WTC11 (cell line): ENCODE measurements at regions not wholly inside any gene's neighbourhood (a gene's known extent, or its start where the extent isn't known, plus 50 kb on each side); places are given as distances from the start of the nearest gene placed in this dataset.

ENCODE experiments used
- ATAC-seq: fragments of 200-7000 bp; cut with Tn5 transposase; 2 replicates; pipeline ENCODE4 v1.10.0; 2021; ENCODE audit warnings: mild to moderate bottlenecking, moderate library complexity
- CTCF ChIA-PET: fragments of 300-600 bp; sonication (Branson Sonifier 250); formaldehyde crosslinking; loops from one replicate; lab custom pipeline; 2021; ENCODE audit warnings: antibody characterized with exemption; lab: Charles Lee
- POLR2A ChIA-PET: fragments of 350-600 bp; sonication (Branson Sonifier 250); formaldehyde crosslinking; loops from one replicate; lab custom pipeline; 2021; ENCODE audit warnings: antibody characterized with exemption; lab: Charles Lee
- DNase-seq: peaks from one replicate; pipeline ENCODE4 v3.0.0; 2021; ENCODE audit warnings: low spot score
- H3K27ac Mint-ChIP-seq: 2 replicates; pipeline ENCODE4 v1.8.0; 2021; ENCODE audit warnings: mixed read lengths
- H3K27me3 Mint-ChIP-seq: 2 replicates; pipeline ENCODE4 v1.8.0; 2021; ENCODE audit warnings: low read depth, mild to moderate bottlenecking, moderate library complexity, mixed read lengths
- H3K36me3 Mint-ChIP-seq: 2 replicates; pipeline ENCODE4 v1.8.0; 2021; ENCODE audit warnings: mixed read lengths
- H3K4me1 Mint-ChIP-seq: 2 replicates; pipeline ENCODE4 v1.8.0; 2022; ENCODE audit warnings: mixed read lengths
- H3K4me3 Mint-ChIP-seq: 2 replicates; pipeline ENCODE4 v1.8.0; 2021; ENCODE audit warnings: mild to moderate bottlenecking, moderate library complexity, mixed read lengths
- H3K9me3 Mint-ChIP-seq: 2 replicates; pipeline ENCODE4 v1.8.0; 2021; ENCODE audit warnings: mixed read lengths
- FOXK1 ChIP-seq: sonication (generic); formaldehyde crosslinking; IDR thresholded peaks from 2 replicates; pipeline ENCODE4 v1.8.0; 2022; ENCODE audit warnings: mild to moderate bottlenecking, moderate library complexity, missing genetic modification reagents
- SOX15 ChIP-seq: fragments of 250-450 bp; sonication (Bioruptor Pico); IDR thresholded peaks from 2 replicates; pipeline ENCODE4 v1.9.0; 2021; ENCODE audit warnings: mild to moderate bottlenecking
- TCF7 ChIP-seq: sonication (generic); formaldehyde crosslinking; IDR thresholded peaks from 2 replicates; pipeline ENCODE4 v1.8.0; 2022; ENCODE audit warnings: mild to moderate bottlenecking, low read depth, missing genetic modification reagents, moderate library complexity
- TEAD1 ChIP-seq: sonication (generic); formaldehyde crosslinking; IDR thresholded peaks from 2 replicates; pipeline ENCODE4 v1.8.0; 2022; ENCODE audit warnings: mild to moderate bottlenecking, missing genetic modification reagents
- TP53 ChIP-seq: sonication (generic); formaldehyde crosslinking; IDR thresholded peaks from 2 replicates; pipeline ENCODE4 v1.8.1; 2023; ENCODE audit warnings: mild to moderate bottlenecking, missing genetic modification reagents
- ZNF232 ChIP-seq: sonication (generic); formaldehyde crosslinking; IDR thresholded peaks from 2 replicates; pipeline ENCODE4 v1.8.0; 2022; ENCODE audit warnings: mild to moderate bottlenecking, missing genetic modification reagents
- ZNF317 ChIP-seq: sonication (generic); formaldehyde crosslinking; IDR thresholded peaks from 2 replicates; pipeline ENCODE4 v1.8.1; 2023; ENCODE audit warnings: low read depth, mild to moderate bottlenecking, moderate library complexity, missing genetic modification reagents, borderline replicate concordance
- ZNF416 ChIP-seq: fragments of 250-450 bp; sonication (Bioruptor Pico); IDR thresholded peaks from 2 replicates; pipeline ENCODE4 v1.9.0; 2021; ENCODE audit warnings: mild to moderate bottlenecking, inconsistent platforms
- TF ChIP-seq, protein P1 (sequence below): sonication (generic); formaldehyde crosslinking; IDR thresholded peaks from 2 replicates; pipeline ENCODE4 v1.8.1; 2023; ENCODE audit warnings: mild to moderate bottlenecking, missing genetic modification reagents, moderate library complexity
- TF ChIP-seq, protein P2 (sequence below): sonication (generic); formaldehyde crosslinking; IDR thresholded peaks from 2 replicates; pipeline ENCODE4 v1.8.1; 2023; ENCODE audit warnings: mild to moderate bottlenecking, missing genetic modification reagents
- TF ChIP-seq, protein P3 (sequence below): sonication (generic); formaldehyde crosslinking; conservative IDR thresholded peaks from 2 replicates; pipeline ENCODE4 v1.8.1; 2022; ENCODE audit warnings: mild to moderate bottlenecking, missing genetic modification reagents
- TF ChIP-seq, protein P4 (sequence below): sonication (generic); formaldehyde crosslinking; IDR thresholded peaks from 2 replicates; pipeline ENCODE4 v1.8.0; 2022; ENCODE audit warnings: mild to moderate bottlenecking, missing genetic modification reagents
- TF ChIP-seq, protein P5 (sequence below): sonication (generic); formaldehyde crosslinking; IDR thresholded peaks from 2 replicates; pipeline ENCODE4 v1.8.0; 2023; ENCODE audit warnings: mild to moderate bottlenecking, missing genetic modification reagents
- TF ChIP-seq, protein P6 (sequence below): sonication (generic); formaldehyde crosslinking; IDR thresholded peaks from 2 replicates; pipeline ENCODE4 v1.8.1; 2022; ENCODE audit warnings: low read depth, mild to moderate bottlenecking, moderate library complexity, missing genetic modification reagents, borderline replicate concordance
- TF ChIP-seq, protein P7 (sequence below): fragments of 200-600 bp; IDR thresholded peaks from 2 replicates; pipeline ENCODE4 v1.8.0; 2022; ENCODE audit warnings: antibody characterized with exemption
- TF ChIP-seq, protein P8 (sequence below): sonication (generic); formaldehyde crosslinking; IDR thresholded peaks from 2 replicates; pipeline ENCODE4 v1.8.1; 2022; ENCODE audit warnings: mild to moderate bottlenecking, missing genetic modification reagents, moderate library complexity, borderline replicate concordance
- TF ChIP-seq, protein P9 (sequence below): sonication (generic); formaldehyde crosslinking; IDR thresholded peaks from 2 replicates; pipeline ENCODE4 v1.8.0; 2022; ENCODE audit warnings: mild to moderate bottlenecking, missing genetic modification reagents

DNA sequence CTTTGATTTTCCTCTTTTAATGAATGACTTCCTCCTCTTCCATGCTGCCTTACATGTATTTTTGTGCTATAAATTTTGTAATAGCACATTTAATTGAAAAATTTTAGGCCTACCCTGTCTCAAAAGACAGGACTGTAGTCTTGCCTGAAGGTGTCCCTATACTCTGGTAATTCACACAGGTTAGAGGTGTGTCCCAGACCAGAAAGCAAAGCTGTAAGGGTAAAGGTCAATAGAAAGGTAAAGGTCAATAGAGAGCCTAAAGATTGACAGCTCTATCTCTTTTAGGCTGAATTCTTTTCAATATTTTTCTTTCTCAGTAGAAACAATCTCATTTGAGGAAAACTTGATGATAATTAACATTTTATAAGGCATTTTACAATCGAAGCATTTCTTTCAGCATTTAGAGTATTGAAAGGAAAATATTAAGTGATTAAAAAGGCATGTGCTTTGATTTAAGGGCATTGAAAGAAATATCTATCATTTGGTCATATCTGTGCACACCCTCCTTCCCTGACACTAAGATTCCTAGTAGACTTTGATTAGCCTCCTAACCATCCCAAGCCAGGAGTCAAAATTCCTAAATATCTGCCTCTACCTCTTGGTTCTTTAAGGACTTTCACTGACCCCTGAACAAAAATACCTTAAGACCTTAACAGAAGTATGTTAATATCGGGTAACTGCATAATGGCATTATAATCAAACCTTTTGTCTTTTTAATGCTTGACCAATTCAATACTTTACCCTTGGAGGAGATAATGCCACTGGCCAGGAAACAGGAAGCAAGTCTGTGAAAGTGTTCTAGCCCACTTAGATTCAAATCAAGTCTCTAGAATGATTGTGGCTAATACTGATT, 161.8 kb upstream of the DTNA start:
- no peak for DNase-seq
- peak overlapping the region; percentile 81 for H3K27ac Mint-ChIP-seq
- TF ChIP-seq TP53 (0 out of 2 replicates have a peak, but pooled peaks have one; percentile 37), FOXK1 (CRISPR knock-in tag) (0 out of 2 replicates have a peak, but pooled peaks have one; percentile 14), SOX15 (no peak), ZNF416 (CRISPR knock-in tag) (no peak), TEAD1 (0 out of 2 replicates have a peak, but pooled peaks have one; percentile 61), ZNF317 (CRISPR knock-in tag) (no peak), TCF7 (CRISPR knock-in tag) (no peak), ZNF232 (0 out of 2 replicates have a peak, but pooled peaks have one; percentile 28)
- TF ChIP-seq, protein P1, sequence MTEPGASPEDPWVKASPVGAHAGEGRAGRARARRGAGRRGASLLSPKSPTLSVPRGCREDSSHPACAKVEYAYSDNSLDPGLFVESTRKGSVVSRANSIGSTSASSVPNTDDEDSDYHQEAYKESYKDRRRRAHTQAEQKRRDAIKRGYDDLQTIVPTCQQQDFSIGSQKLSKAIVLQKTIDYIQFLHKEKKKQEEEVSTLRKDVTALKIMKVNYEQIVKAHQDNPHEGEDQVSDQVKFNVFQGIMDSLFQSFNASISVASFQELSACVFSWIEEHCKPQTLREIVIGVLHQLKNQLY (CRISPR knock-in tag) = no peak
- TF ChIP-seq, protein P2, sequence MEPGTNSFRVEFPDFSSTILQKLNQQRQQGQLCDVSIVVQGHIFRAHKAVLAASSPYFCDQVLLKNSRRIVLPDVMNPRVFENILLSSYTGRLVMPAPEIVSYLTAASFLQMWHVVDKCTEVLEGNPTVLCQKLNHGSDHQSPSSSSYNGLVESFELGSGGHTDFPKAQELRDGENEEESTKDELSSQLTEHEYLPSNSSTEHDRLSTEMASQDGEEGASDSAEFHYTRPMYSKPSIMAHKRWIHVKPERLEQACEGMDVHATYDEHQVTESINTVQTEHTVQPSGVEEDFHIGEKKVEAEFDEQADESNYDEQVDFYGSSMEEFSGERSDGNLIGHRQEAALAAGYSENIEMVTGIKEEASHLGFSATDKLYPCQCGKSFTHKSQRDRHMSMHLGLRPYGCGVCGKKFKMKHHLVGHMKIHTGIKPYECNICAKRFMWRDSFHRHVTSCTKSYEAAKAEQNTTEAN (CRISPR knock-in tag) = peak; percentile 49; the same call in 1 of the 2 replicates
- TF ChIP-seq, protein P3, sequence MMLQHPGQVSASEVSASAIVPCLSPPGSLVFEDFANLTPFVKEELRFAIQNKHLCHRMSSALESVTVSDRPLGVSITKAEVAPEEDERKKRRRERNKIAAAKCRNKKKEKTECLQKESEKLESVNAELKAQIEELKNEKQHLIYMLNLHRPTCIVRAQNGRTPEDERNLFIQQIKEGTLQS (CRISPR knock-in tag) = no peak
- TF ChIP-seq, protein P4, sequence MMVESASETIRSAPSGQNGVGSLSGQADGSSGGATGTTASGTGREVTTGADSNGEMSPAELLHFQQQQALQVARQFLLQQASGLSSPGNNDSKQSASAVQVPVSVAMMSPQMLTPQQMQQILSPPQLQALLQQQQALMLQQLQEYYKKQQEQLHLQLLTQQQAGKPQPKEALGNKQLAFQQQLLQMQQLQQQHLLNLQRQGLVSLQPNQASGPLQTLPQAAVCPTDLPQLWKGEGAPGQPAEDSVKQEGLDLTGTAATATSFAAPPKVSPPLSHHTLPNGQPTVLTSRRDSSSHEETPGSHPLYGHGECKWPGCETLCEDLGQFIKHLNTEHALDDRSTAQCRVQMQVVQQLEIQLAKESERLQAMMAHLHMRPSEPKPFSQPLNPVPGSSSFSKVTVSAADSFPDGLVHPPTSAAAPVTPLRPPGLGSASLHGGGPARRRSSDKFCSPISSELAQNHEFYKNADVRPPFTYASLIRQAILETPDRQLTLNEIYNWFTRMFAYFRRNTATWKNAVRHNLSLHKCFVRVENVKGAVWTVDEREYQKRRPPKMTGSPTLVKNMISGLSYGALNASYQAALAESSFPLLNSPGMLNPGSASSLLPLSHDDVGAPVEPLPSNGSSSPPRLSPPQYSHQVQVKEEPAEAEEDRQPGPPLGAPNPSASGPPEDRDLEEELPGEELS (CRISPR knock-in tag) = peak; percentile 27; the same call in 1 of the 2 replicates
- TF ChIP-seq, protein P5, sequence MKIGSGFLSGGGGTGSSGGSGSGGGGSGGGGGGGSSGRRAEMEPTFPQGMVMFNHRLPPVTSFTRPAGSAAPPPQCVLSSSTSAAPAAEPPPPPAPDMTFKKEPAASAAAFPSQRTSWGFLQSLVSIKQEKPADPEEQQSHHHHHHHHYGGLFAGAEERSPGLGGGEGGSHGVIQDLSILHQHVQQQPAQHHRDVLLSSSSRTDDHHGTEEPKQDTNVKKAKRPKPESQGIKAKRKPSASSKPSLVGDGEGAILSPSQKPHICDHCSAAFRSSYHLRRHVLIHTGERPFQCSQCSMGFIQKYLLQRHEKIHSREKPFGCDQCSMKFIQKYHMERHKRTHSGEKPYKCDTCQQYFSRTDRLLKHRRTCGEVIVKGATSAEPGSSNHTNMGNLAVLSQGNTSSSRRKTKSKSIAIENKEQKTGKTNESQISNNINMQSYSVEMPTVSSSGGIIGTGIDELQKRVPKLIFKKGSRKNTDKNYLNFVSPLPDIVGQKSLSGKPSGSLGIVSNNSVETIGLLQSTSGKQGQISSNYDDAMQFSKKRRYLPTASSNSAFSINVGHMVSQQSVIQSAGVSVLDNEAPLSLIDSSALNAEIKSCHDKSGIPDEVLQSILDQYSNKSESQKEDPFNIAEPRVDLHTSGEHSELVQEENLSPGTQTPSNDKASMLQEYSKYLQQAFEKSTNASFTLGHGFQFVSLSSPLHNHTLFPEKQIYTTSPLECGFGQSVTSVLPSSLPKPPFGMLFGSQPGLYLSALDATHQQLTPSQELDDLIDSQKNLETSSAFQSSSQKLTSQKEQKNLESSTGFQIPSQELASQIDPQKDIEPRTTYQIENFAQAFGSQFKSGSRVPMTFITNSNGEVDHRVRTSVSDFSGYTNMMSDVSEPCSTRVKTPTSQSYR (CRISPR knock-in tag) = no peak
- TF ChIP-seq, protein P6, sequence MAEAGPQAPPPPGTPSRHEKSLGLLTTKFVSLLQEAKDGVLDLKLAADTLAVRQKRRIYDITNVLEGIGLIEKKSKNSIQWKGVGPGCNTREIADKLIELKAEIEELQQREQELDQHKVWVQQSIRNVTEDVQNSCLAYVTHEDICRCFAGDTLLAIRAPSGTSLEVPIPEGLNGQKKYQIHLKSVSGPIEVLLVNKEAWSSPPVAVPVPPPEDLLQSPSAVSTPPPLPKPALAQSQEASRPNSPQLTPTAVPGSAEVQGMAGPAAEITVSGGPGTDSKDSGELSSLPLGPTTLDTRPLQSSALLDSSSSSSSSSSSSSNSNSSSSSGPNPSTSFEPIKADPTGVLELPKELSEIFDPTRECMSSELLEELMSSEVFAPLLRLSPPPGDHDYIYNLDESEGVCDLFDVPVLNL = no peak
- TF ChIP-seq, protein P7, sequence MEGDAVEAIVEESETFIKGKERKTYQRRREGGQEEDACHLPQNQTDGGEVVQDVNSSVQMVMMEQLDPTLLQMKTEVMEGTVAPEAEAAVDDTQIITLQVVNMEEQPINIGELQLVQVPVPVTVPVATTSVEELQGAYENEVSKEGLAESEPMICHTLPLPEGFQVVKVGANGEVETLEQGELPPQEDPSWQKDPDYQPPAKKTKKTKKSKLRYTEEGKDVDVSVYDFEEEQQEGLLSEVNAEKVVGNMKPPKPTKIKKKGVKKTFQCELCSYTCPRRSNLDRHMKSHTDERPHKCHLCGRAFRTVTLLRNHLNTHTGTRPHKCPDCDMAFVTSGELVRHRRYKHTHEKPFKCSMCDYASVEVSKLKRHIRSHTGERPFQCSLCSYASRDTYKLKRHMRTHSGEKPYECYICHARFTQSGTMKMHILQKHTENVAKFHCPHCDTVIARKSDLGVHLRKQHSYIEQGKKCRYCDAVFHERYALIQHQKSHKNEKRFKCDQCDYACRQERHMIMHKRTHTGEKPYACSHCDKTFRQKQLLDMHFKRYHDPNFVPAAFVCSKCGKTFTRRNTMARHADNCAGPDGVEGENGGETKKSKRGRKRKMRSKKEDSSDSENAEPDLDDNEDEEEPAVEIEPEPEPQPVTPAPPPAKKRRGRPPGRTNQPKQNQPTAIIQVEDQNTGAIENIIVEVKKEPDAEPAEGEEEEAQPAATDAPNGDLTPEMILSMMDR = no peak
- TF ChIP-seq, protein P8, sequence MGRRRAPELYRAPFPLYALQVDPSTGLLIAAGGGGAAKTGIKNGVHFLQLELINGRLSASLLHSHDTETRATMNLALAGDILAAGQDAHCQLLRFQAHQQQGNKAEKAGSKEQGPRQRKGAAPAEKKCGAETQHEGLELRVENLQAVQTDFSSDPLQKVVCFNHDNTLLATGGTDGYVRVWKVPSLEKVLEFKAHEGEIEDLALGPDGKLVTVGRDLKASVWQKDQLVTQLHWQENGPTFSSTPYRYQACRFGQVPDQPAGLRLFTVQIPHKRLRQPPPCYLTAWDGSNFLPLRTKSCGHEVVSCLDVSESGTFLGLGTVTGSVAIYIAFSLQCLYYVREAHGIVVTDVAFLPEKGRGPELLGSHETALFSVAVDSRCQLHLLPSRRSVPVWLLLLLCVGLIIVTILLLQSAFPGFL = no peak
- TF ChIP-seq, protein P9, sequence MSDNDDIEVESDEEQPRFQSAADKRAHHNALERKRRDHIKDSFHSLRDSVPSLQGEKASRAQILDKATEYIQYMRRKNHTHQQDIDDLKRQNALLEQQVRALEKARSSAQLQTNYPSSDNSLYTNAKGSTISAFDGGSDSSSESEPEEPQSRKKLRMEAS = no peak
- TF ChIP-seq, all 79 proteins: peak for 6
- peak overlapping the region; percentile 44 for H3K4me3 Mint-ChIP-seq
- no peaks in the 10 kb centered on the region for H3K9me3 Mint-ChIP-seq
- CTCF ChIA-PET = interaction anchor here (0.5 to 2.2 kb wide), 9 partner anchors 45 to 323 kb away, joined by 3 to 14 read pairs (median 4); partner anchors contain the start of gene NOL4
- H3K36me3 Mint-ChIP-seq = no peaks in the 10 kb centered on the region
- H3K27me3 Mint-ChIP-seq = no peaks in the 10 kb centered on the region
- POLR2A ChIA-PET = interaction anchor here (0.7 kb wide), 1 partner anchor 709 kb away, joined by 4 read pairs; no protein-coding TSS in a partner anchor
- H3K4me1 Mint-ChIP-seq = peaks cover 77% of the 10 kb centered on the region
- peak; percentile 89 for ATAC-seq
